Heart left ventricle (tissue), 16 donors: ENCODE measurements at regions not wholly inside any gene's neighbourhood (a gene's known extent, or its start where the extent isn't known, plus 50 kb on each side); places are given as distances from the start of the nearest gene placed in this dataset.

Source experiments
- ATAC-seq, 4 donors: fragments of 200-7000 bp; cut with Tn5 transposase; one replicate each; pipeline ENCODE4 v1.9.1; 2020 to 2022; ENCODE audit warnings: moderate library complexity in 4 of 4, mild to moderate bottlenecking in 3 of 4, moderate number of reproducible peaks in 1 of 4
- DNase-seq, 5 donors: peaks; one replicate each; pipeline ENCODE4 v3.0.0-alpha.2; 2020
- H3K27ac ChIP-seq, 12 donors: fragments of 200-600 bp; sonication (generic) in 4 of 12; one replicate each; pipeline versions ENCODE4 v1.5.0 to v1.8.0; 2016 to 2022; ENCODE audit warnings: mild to moderate bottlenecking in 2 of 12
- H3K27me3 ChIP-seq, 9 donors: fragments of 200-600 bp; sonication (generic) in 2 of 9; one replicate each; pipeline versions ENCODE4 v1.5.1 to v1.8.0; 2016 to 2022; ENCODE audit warnings: mild to moderate bottlenecking in 3 of 9
- H3K36me3 ChIP-seq, 9 donors: fragments of 200-600 bp; sonication (generic) in 2 of 9; one replicate each; pipeline versions ENCODE4 v1.5.0 to v1.8.0; 2018 to 2022; ENCODE audit warnings: mild to moderate bottlenecking in 2 of 9
- H3K4me1 ChIP-seq, 12 donors: fragments of 200-600 bp; sonication (generic) in 4 of 12; one replicate each; pipeline versions ENCODE4 v1.5.0 to v1.8.0; 2016 to 2022; ENCODE audit warnings: mild to moderate bottlenecking in 3 of 12
- H3K4me3 ChIP-seq, 12 donors: fragments of 200-600 bp; sonication (generic) in 4 of 12; one replicate each; pipeline versions ENCODE4 v1.5.0 to v1.8.0; 2017 to 2022; ENCODE audit warnings: mild to moderate bottlenecking in 9 of 12, moderate library complexity in 4 of 12
- H3K9me3 ChIP-seq, 12 donors: fragments of 200-600 bp; sonication (generic) in 4 of 12; one replicate each; pipeline versions ENCODE4 v1.5.0 to v1.8.0; 2016 to 2022; ENCODE audit warnings: mild to moderate bottlenecking in 1 of 12
- CTCF ChIP-seq, 12 donors: fragments of 200-600 bp; sonication (generic) in 4 of 12; IDR thresholded peaks; one replicate each; pipeline versions ENCODE4 v1.5.0 to v1.8.0; 2018 to 2022; ENCODE audit warnings: antibody characterized with exemption in 12 of 12, mild to moderate bottlenecking in 5 of 12
- POLR2A ChIP-seq, 2 donors: fragments of 450-650 bp; IDR thresholded peaks; one replicate each; pipeline ENCODE4 v1.6.1; 2017; ENCODE audit warnings: antibody characterized with exemption in 2 of 2, mild to moderate bottlenecking in 2 of 2, moderate library complexity in 2 of 2
- WGBS, 4 donors: extraction: QIAGEN DNeasy Blood & Tissue Kit in 2 of 4; methylation state at CpG; one replicate each; pipeline versions ENCODE4 v1.1.5 to v1.1.7; 2013 to 2018; 5-methylcytosine and 5-hydroxymethylcytosine counted together
- intact Hi-C, 10 donors: fragments of 100-400 bp; cut with DNase I; formaldehyde crosslinking; loops; one replicate each; pipeline versions ENCODE4 v1.11.1 to v1.14.2; 2022
- donor health status: ischemic (EF 13 %, LVEDD 7.1; RV severe dilation, severe dysfunction).
- donor health status: healthy with polysubstance abuse.
- donor health status: DM: no; HTN: yes; CAD: no.
- donor health status: DM: no; HTN: no; CAD: no.
- donor health status: ischemic (EF 25% LVEDD 6.9; RV normal size, moderate dysfunction).
- donor health status: ischemic (EF 25% LVEDD 5.7; RV mildly dilated, moderate dysfunction).
- donor health status: healthy.
- donor health status: DM: yes; HTN: yes; CAD: no.
- donor health status: ischemic (EF 35%, LVEDD 5.7; RV mildly dilated, moderate dysfunction).
- donor health status: nonischemic (EF 11% LVEDD 7.7; RV severe dilation, severe dysfunction).
- donor health status: DM: yes; HTN: yes; CAD: no.
- donor health status: PGD.
- donor health status: ischemic (EF 29% LVEDD 5.4; RV normal size, mild dysfunction).
- donor health status: nonischemic (EF 23%, LVEDD 6.1; RV moderate dilation, normal function).

- peaks cover 0 to 14% (median 0%) of the 10 kb centered on the region in 12 donors for H3K9me3 ChIP-seq
- H3K4me3 ChIP-seq = no peak overlapping the region
- no peak overlapping the region for H3K27ac ChIP-seq
- no peaks in the 10 kb centered on the region for H3K36me3 ChIP-seq
- intact Hi-C loops = no loop called here
- H3K4me1 ChIP-seq = no peaks in the 10 kb centered on the region
- TF ChIP-seq POLR2A (IDR thresholded peaks at IDR 0.05) = no peak
- no peak for TF ChIP-seq CTCF (IDR thresholded peaks at IDR 0.05)
- no peak for DNase-seq
- no peak for ATAC-seq
- no peaks in the 10 kb centered on the region for H3K27me3 ChIP-seq
Observed at GRCh38 chr1:188061881-188062280, 1233.1 kb downstream of the PLA2G4A start.

- intact Hi-C loops = no loop called here
- H3K4me3 ChIP-seq = no peak overlapping the region
- no peak for ATAC-seq
- 76 to 88% (median 79%) methylated on average over 1 of the region's 1 CpG for WGBS, 4 donors
- H3K9me3 ChIP-seq = peaks cover 0 to 15% (median 0%) of the 10 kb centered on the region in 12 donors
- TF ChIP-seq POLR2A (IDR thresholded peaks at IDR 0.05) (no peak), CTCF (IDR thresholded peaks at IDR 0.05) (no peak)
- H3K4me1 ChIP-seq = no peaks in the 10 kb centered on the region
- DNase-seq = no peak
- no peaks in the 10 kb centered on the region for H3K27me3 ChIP-seq
- H3K27ac ChIP-seq = no peak overlapping the region
- H3K36me3 ChIP-seq = no peaks in the 10 kb centered on the region
Observed at GRCh38 chr1:188062456-188062855, 1233.7 kb downstream of the PLA2G4A start.

DNA sequence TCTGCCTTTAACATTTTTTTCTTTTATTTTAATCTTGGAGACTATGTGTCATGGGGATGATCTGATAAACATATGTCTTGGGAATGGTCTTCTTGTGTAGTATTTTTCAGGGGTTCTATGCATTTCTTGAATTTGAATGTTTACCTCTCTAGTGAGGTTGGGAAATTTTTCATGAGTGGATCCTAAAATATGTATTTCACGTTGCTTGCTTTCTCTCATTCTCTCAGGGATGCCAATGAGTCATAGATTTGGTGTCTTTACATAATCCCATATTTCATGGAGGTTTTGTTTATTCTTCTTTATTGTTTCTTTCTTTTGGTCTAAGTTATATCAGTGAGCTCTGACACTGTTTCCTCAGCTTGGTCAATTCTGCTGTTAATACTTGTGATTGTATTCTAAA lies 1237.2 kb downstream of the PLA2G4A start:
- 68 to 79% (median 77%) methylated on average over 1 of the region's 1 CpG for WGBS, 4 donors

GRCh38 chr1:188070848-188071247 lies 1242.1 kb downstream of the PLA2G4A start:
- Histone ChIP-seq H3K36me3 (no peaks in the 10 kb centered on the region), H3K4me3 (no peak overlapping the region), H3K9me3 (peaks cover 0 to 42% (median 7%) of the 10 kb centered on the region in 12 donors), H3K27me3 (no peaks in the 10 kb centered on the region), H3K4me1 (no peaks in the 10 kb centered on the region), H3K27ac (no peak overlapping the region)
- intact Hi-C loops = no loop called here
- TF ChIP-seq CTCF (IDR thresholded peaks at IDR 0.05) = no peak
- TF ChIP-seq POLR2A (IDR thresholded peaks at IDR 0.05) = no peak
- no peak for ATAC-seq
- DNase-seq = no peak
- 40 to 94% (median 47%) methylated on average over 1 of the region's 1 CpG for WGBS, 4 donors

More for the DNA sequence above, 1237.2 kb downstream of the PLA2G4A start:
- Histone ChIP-seq H3K4me1 (no peaks in the 10 kb centered on the region), H3K36me3 (no peaks in the 10 kb centered on the region), H3K27ac (no peak overlapping the region), H3K27me3 (no peaks in the 10 kb centered on the region), H3K4me3 (no peak overlapping the region), H3K9me3 (peaks cover 0 to 47% (median 7%) of the 10 kb centered on the region in 12 donors)
- DNase-seq (no peak), ATAC-seq (no peak)
- intact Hi-C loops = no loop called here
- TF ChIP-seq POLR2A (IDR thresholded peaks at IDR 0.05) (no peak), CTCF (IDR thresholded peaks at IDR 0.05) (no peak)
